Coronary artery (tissue), 2 donors: ENCODE measurements at regions not wholly inside any gene's neighbourhood (a gene's known extent, or its start where the extent isn't known, plus 50 kb on each side); places are given as distances from the start of the nearest gene placed in this dataset.

Experiments
- DNase-seq: peaks from one replicate; pipeline ENCODE4 v3.0.0-alpha.2; 2017; ENCODE audit warnings: low spot score
- H3K27ac ChIP-seq, 2 donors: fragments of 200-600 bp; sonication (generic); one replicate each; pipeline ENCODE4 v1.5.1; 2016 to 2019
- H3K4me3 ChIP-seq: fragments of 200-600 bp; sonication (generic); 2 replicates; pipeline ENCODE4 v1.5.1; 2016; ENCODE audit warnings: mild to moderate bottlenecking, moderate library complexity
- TF ChIP-seq, protein P1 (sequence below): fragments of 200-600 bp; sonication (generic); IDR thresholded peaks from one replicate; pipeline ENCODE4 v1.5.1; 2019; ENCODE audit warnings: antibody characterized with exemption

DNA sequence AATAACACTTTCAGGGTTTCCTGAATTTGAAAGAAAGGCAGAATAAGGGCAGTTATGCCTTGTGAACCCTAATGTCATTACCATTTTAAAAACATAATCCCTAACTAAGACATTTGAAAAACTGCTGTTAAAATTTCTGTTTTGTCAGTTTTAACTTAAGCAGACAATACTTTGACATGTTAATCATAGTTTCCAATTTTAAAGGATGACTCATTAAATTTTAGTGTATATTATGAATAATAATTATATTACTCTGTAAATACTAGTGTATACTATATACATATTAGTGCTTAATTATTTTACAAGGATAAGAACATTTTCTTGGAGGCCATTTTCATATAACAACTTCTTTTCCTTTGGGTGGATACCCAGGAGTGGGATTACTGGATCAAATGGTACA is 553.1 kb upstream of the BCHE start:
- no peak for DNase-seq
- TF ChIP-seq, protein P1, sequence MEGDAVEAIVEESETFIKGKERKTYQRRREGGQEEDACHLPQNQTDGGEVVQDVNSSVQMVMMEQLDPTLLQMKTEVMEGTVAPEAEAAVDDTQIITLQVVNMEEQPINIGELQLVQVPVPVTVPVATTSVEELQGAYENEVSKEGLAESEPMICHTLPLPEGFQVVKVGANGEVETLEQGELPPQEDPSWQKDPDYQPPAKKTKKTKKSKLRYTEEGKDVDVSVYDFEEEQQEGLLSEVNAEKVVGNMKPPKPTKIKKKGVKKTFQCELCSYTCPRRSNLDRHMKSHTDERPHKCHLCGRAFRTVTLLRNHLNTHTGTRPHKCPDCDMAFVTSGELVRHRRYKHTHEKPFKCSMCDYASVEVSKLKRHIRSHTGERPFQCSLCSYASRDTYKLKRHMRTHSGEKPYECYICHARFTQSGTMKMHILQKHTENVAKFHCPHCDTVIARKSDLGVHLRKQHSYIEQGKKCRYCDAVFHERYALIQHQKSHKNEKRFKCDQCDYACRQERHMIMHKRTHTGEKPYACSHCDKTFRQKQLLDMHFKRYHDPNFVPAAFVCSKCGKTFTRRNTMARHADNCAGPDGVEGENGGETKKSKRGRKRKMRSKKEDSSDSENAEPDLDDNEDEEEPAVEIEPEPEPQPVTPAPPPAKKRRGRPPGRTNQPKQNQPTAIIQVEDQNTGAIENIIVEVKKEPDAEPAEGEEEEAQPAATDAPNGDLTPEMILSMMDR = no peak
- H3K4me3 ChIP-seq = no peak overlapping the region
- no peak overlapping the region for H3K27ac ChIP-seq

DNA sequence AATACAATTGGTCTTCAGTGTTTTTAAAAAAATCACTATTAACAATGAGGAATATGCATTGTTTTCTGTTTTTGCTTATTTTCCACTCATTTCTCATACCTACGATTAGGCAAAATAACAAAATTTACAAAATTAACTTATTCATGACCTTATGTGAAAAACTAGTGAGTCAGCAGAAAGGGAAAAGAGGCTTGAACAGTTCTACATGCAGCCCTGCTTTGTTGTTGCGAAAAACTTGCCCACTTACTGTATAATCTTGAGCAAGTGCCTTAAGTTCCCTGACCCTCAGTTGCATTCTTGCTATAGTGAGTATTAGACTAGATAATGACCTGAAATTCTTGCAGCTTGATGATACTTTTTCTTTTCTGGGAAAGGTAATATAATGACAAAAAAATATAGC is 551.1 kb upstream of the BCHE start:
- DNase-seq = no peak
- TF ChIP-seq, protein P1 = no peak
- Histone ChIP-seq H3K4me3 (no peak overlapping the region), H3K27ac (no peak overlapping the region)

DNA sequence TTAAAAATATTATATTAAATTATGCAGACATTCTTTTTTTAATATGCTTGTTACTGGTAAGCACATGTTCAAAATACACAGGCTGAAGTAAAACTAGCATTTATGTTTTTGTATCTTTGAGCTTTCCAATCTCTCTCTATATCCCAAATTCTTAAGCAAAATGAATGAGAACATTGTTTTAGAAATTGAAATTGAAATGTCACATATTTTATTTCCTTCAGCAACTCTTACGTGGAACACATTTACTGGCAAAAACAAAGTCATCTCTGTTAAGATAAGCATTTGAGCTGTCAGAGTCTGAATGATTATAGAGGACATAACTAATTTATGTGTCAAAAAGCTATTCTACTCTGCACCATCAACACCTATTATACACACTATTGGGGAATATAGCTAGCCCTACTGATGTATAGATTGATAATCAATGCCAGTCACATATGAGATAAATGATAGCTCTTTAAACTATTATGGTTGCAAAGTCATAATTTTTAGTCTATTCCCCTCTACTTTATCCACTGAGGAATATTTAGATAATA is 535.4 kb upstream of the BCHE start:
- Histone ChIP-seq H3K27ac (no peak overlapping the region), H3K4me3 (no peak overlapping the region)
- no peak for DNase-seq
- TF ChIP-seq, protein P1 = no peak

DNA sequence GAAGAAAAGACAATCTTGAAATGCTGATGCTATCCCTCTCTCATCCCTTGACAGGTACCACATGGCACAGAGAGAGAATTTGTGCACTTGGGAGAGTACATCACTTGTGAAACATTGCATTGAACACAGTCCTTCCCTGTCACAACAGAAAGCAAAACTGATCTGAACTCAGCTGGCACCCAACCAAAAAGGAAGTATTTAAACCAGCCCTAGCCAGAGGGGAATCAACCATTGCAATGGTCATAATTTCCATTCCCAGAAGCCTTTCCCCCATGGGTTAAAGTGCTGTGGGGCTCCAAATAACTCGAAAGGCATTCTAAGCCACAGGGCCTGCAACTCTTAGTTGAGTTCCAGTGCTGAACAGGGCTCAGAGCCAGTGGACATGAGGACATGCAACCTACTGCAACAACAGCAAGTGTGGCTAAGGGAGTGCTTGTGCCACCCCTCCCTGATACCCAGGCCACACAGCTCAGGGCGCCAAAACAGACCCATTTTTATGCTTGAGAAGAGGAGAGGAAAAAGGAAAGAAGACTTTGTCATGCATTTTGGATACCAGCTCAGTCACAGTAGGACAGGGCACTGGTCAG is 530.8 kb upstream of the BCHE start:
- TF ChIP-seq, protein P1 = no peak
- H3K27ac ChIP-seq = no peak overlapping the region
- no peak overlapping the region for H3K4me3 ChIP-seq
- DNase-seq = no peak

DNA sequence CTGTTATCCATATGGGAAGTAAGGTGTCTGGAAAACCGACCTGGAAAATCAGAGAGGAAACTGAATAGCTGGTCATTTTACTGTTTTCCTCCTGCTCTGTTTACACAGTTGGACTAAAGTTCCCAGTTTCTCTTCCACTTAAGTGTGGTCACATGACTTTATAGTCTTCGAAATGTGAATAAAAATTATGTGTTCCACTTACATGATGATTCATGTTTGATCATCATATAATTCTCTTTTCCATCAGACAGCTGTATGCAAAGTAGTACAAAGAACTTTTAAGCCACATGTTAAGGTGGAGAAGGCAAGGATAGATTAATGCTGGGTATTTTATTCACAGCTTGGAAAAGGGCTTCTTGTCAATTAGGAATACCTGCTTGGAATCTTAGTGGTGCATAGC is 525.5 kb upstream of the BCHE start:
- TF ChIP-seq, protein P1 = no peak
- no peak for DNase-seq
- Histone ChIP-seq H3K4me3 (no peak overlapping the region), H3K27ac (no peak overlapping the region)

DNA sequence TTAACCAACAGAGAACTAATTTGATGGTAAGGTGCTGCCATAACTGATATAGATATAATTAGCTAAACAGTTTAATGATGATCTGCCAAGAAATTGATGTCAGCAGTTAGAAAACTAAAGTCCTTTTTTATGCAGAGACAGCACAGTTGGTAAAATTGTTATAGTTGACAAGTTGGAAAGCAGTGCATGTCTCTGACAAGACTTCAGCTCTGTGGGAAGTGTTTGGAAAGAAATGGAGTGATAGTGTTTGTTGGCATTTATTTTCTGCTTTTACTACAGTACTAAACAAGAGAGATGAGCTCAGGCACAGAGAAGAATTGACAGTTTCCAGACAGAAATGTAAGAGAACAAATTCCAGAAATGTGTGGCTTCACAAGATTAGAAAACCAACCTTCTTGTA is 523.5 kb upstream of the BCHE start:
- Histone ChIP-seq H3K27ac (no peak overlapping the region), H3K4me3 (no peak overlapping the region)
- TF ChIP-seq, protein P1 = no peak
- DNase-seq = no peak

DNA sequence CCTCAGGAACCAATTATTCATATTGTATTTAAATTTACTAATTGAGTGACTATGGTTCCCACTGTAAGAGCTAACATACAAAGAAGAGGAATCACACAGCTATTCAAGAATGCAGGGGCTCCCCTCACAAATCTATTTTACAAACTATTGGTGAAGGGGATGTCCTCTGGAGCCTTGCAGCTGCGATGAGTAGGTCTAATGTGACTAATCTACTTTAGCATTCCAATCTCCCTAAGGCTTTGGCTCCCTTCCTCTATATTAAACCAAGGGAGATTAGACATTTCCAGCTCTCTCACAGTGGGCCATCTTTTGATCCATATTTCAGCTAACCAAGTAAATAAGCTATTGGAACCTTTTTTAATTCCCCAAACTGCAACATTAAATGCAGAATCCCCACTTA is 514.2 kb upstream of the BCHE start:
- no peak for DNase-seq
- TF ChIP-seq, protein P1 = no peak
- no peak overlapping the region for H3K27ac ChIP-seq
- H3K4me3 ChIP-seq = no peak overlapping the region
